ENCODE measurements at regions not wholly inside any gene's neighbourhood (a gene's known extent, or its start where the extent isn't known, plus 50 kb on each side); places are given as distances from the start of the nearest gene placed in this dataset.

GRCh38 chr10:131746241-131746711, 154.5 kb upstream of the PPP2R2D start:
- H3K27me3 ChIP-seq (ENCODE audit: control insufficient read depth, insufficient read depth, low read length) = no peaks in the 10 kb centered on the region
- no peak overlapping the region for H3K4me3 ChIP-seq (ENCODE audit: low read depth, low read length)
- no peak overlapping the region for H3K27ac ChIP-seq (ENCODE audit: low read depth, low read length)
- ChIA-PET CTCF (no interaction called here), POLR2A (no interaction called here)
- TF ChIP-seq CTCF (IDR thresholded peaks at IDR 0.05; ENCODE audit: low read depth, low read length) = no peak
- H3K9me3 ChIP-seq (ENCODE audit: control insufficient read depth, insufficient read depth, low read length) = peaks cover 94% of the 10 kb centered on the region
- no peak for DNase-seq (ENCODE audit: low read depth, low spot score)

GRCh38 chr10:131746785-131747184, 154.0 kb upstream of the PPP2R2D start:
- POLR2A ChIA-PET = no interaction called here
- peaks cover 98% of the 10 kb centered on the region for H3K9me3 ChIP-seq (ENCODE audit: control insufficient read depth, insufficient read depth, low read length)
- H3K27me3 ChIP-seq (ENCODE audit: control insufficient read depth, insufficient read depth, low read length) = no peaks in the 10 kb centered on the region
- H3K27ac ChIP-seq (ENCODE audit: low read depth, low read length) = no peak overlapping the region
- TF ChIP-seq CTCF (IDR thresholded peaks at IDR 0.05; ENCODE audit: low read depth, low read length) = no peak
- CTCF ChIA-PET = no interaction called here
- no peak for DNase-seq (ENCODE audit: low read depth, low spot score)
- H3K4me3 ChIP-seq (ENCODE audit: low read depth, low read length) = no peak overlapping the region

- POLR2A ChIA-PET = no interaction called here
- peaks cover 99% of the 10 kb centered on the region for H3K9me3 ChIP-seq (ENCODE audit: control insufficient read depth, insufficient read depth, low read length)
Observed at GRCh38 chr10:131747251-131747650, 153.6 kb upstream of the PPP2R2D start.

GRCh38 chr10:131747791-131748190, 153.0 kb upstream of the PPP2R2D start:
- no peak for DNase-seq (ENCODE audit: low read depth, low spot score)
- H3K9me3 ChIP-seq (ENCODE audit: control insufficient read depth, insufficient read depth, low read length) = peaks cover 98% of the 10 kb centered on the region
- ChIA-PET POLR2A (no interaction called here), CTCF (no interaction called here)
- TF ChIP-seq CTCF (IDR thresholded peaks at IDR 0.05; ENCODE audit: low read depth, low read length) = no peak
- no peaks in the 10 kb centered on the region for H3K27me3 ChIP-seq (ENCODE audit: control insufficient read depth, insufficient read depth, low read length)
- no peak overlapping the region for H3K4me3 ChIP-seq (ENCODE audit: low read depth, low read length)
- H3K27ac ChIP-seq (ENCODE audit: low read depth, low read length) = no peak overlapping the region

More at GRCh38 chr10:131747251-131747650, 153.6 kb upstream of the PPP2R2D start:
- no peak for DNase-seq (ENCODE audit: low read depth, low spot score)
- H3K4me3 ChIP-seq (ENCODE audit: low read depth, low read length) = no peak overlapping the region
- no peak for TF ChIP-seq CTCF (IDR thresholded peaks at IDR 0.05; ENCODE audit: low read depth, low read length)
- CTCF ChIA-PET = no interaction called here
- H3K27ac ChIP-seq (ENCODE audit: low read depth, low read length) = no peak overlapping the region
- H3K27me3 ChIP-seq (ENCODE audit: control insufficient read depth, insufficient read depth, low read length) = no peaks in the 10 kb centered on the region

GRCh38 chr10:131748191-131748590, 152.6 kb upstream of the PPP2R2D start:
- CTCF ChIA-PET = no interaction called here

More at GRCh38 chr10:131748191-131748590, 152.6 kb upstream of the PPP2R2D start:
- POLR2A ChIA-PET = no interaction called here
- no peak overlapping the region for H3K27ac ChIP-seq (ENCODE audit: low read depth, low read length)
- no peak for TF ChIP-seq CTCF (IDR thresholded peaks at IDR 0.05; ENCODE audit: low read depth, low read length)
- peaks cover 94% of the 10 kb centered on the region for H3K9me3 ChIP-seq (ENCODE audit: control insufficient read depth, insufficient read depth, low read length)
- DNase-seq (ENCODE audit: low read depth, low spot score) = no peak
- no peak overlapping the region for H3K4me3 ChIP-seq (ENCODE audit: low read depth, low read length)
- H3K27me3 ChIP-seq (ENCODE audit: control insufficient read depth, insufficient read depth, low read length) = no peaks in the 10 kb centered on the region
